HepG2 (cell line): ENCODE measurements at regions not wholly inside any gene's neighbourhood (a gene's known extent, or its start where the extent isn't known, plus 50 kb on each side); places are given as distances from the start of the nearest gene placed in this dataset.

Source experiments
- ATAC-seq: fragments of 200-7000 bp; cut with Tn5 transposase; 3 replicates; pipeline ENCODE4 v1.9.1; 2020; ENCODE audit warnings: mild to moderate bottlenecking, moderate library complexity
- BruUV-seq: library from RNA; stranded (reverse); fragments of 400-500 nt; replicated peaks from 2 replicates; lab custom pipeline; 2021; lab: Mats Ljungman, UMichigan
- CTCF ChIA-PET: fragments of 300-600 bp; formaldehyde crosslinking; extraction: SDS; loops from one replicate; lab custom pipeline; 2021; ENCODE audit warnings: low total read pairs, inconsistent platforms, low intra/inter-chr PET ratio; lab: Yijun Ruan, JAX
- POLR2A ChIA-PET: fragments of 350-600 bp; sonication (Branson Sonifier 250); formaldehyde crosslinking; loops from one replicate; lab custom pipeline; 2020; ENCODE audit warnings: antibody characterized with exemption, inconsistent platforms; lab: Yijun Ruan, JAX
- DNase-seq: peaks from one replicate; pipeline ENCODE4 v3.0.0-alpha.2; 2015; ENCODE audit warnings: low spot score
- FAIRE-seq: peaks from 3 replicates; lab custom pipeline; 2011; peaks lifted over from hg19 to GRCh38; lab: Jason Lieb, UNC
- H2AFZ ChIP-seq: one replicate; pipeline ENCODE4 v1.6.1; 2011; ENCODE audit warnings: low read length, inconsistent platforms
- H3K27ac ChIP-seq: fragments of 300-600 bp; 3 replicates; pipeline ENCODE4 v1.8.0; 2011; ENCODE audit warnings: mixed run types, mild to moderate bottlenecking, mixed read lengths, low read length, inconsistent platforms; ENCODE audit not compliant: insufficient read depth; ENCODE audit errors: extremely low read length
- H3K27me3 ChIP-seq, 2 experiments: fragments of 200-600 bp in 1 of 2; 2 replicates in 1 of 2; 3 replicates in 1 of 2; pipeline versions ENCODE4 v1.6.0 to v1.8.0; 2011; ENCODE audit warnings: low read length in 2 of 2, mild to moderate bottlenecking in 2 of 2, moderate library complexity in 2 of 2, inconsistent platforms in 1 of 2; ENCODE audit not compliant: insufficient read depth in 2 of 2, control insufficient read depth in 1 of 2
- H3K36me3 ChIP-seq, 2 experiments: fragments of 200-600 bp in 1 of 2; replicated peaks in 1 of 2; 2 replicates in 1 of 2; 3 replicates in 1 of 2; pipeline versions ENCODE4 v1.5.1 to v1.8.0; 2011; ENCODE audit warnings: low read length in 2 of 2, inconsistent platforms in 1 of 2; ENCODE audit not compliant: insufficient read depth in 2 of 2, control insufficient read depth in 1 of 2
- H3K4me1 ChIP-seq: 2 replicates; pipeline ENCODE4 v1.5.1; 2012; ENCODE audit warnings: low read length, inconsistent platforms; ENCODE audit not compliant: insufficient read depth
- H3K4me2 ChIP-seq: 2 replicates; pipeline ENCODE4 v1.6.0; 2011; ENCODE audit warnings: low read depth, low read length, inconsistent platforms
- H3K4me3 ChIP-seq, 3 experiments: fragments of 200-600 bp in 1 of 3; sonication (generic), shearing (Covaris generic) in 1 of 3; replicated peaks in 1 of 3; 2 replicates each; pipeline ENCODE4 v1.5.1; 2011 to 2016; ENCODE audit warnings: low read length in 3 of 3, inconsistent platforms in 2 of 3, low read depth in 2 of 3, mild to moderate bottlenecking in 2 of 3, control low read depth in 1 of 3, mixed read lengths in 1 of 3; ENCODE audit not compliant: insufficient read depth in 1 of 3
- H3K79me2 ChIP-seq: one replicate; pipeline ENCODE4 v1.6.1; 2011; ENCODE audit warnings: low read length, inconsistent platforms; ENCODE audit not compliant: insufficient read depth
- H3K9ac ChIP-seq: 2 replicates; pipeline ENCODE4 v1.6.0; 2011; ENCODE audit warnings: mild to moderate bottlenecking, low read depth, low read length, inconsistent platforms; ENCODE audit not compliant: insufficient read depth
- H3K9me3 ChIP-seq: 2 replicates; pipeline ENCODE4 v1.5.1; 2012; ENCODE audit warnings: mild to moderate bottlenecking, low read length
- H4K20me1 ChIP-seq: 2 replicates; pipeline ENCODE4 v1.6.0; 2011; ENCODE audit warnings: inconsistent platforms, mild to moderate bottlenecking, low read length, moderate library complexity; ENCODE audit not compliant: insufficient read depth
- JUN ChIP-seq: sonication (generic); formaldehyde crosslinking; IDR thresholded peaks from 2 replicates; pipeline ENCODE4 v1.4.0; 2020; ENCODE audit warnings: mild to moderate bottlenecking, missing genetic modification reagents
- MAFF ChIP-seq: IDR thresholded peaks from 2 replicates; pipeline ENCODE4 v1.6.1; 2011; ENCODE audit warnings: low read depth, low read length, improper control_type of control experiment
- MAFK ChIP-seq, 2 experiments: IDR thresholded peaks in 1 of 2; conservative IDR thresholded peaks in 1 of 2; 2 replicates each; pipeline ENCODE4 v1.6.1; 2011; ENCODE audit warnings: improper control_type of control experiment in 2 of 2, low read length in 2 of 2
- NFE2 ChIP-seq: sonication (generic); formaldehyde crosslinking; IDR thresholded peaks from 2 replicates; pipeline ENCODE4 v1.4.0; 2020; ENCODE audit warnings: missing genetic modification reagents
- NR2F1 ChIP-seq, 2 experiments: fragments of 450-650 bp in 1 of 2; formaldehyde crosslinking in 1 of 2; IDR thresholded peaks; 2 replicates each; pipeline versions ENCODE4 v1.5.0 to v1.6.1; 2016 to 2020; ENCODE audit warnings: mild to moderate bottlenecking in 1 of 2, missing compliant biosample characterization in 1 of 2, missing genetic modification reagents in 1 of 2, moderate library complexity in 1 of 2
- PTBP1 ChIP-seq: fragments of 200-400 bp; formaldehyde crosslinking; IDR thresholded peaks from 2 replicates; pipeline ENCODE4 v1.6.1; 2018; ENCODE audit warnings: low read length, low read depth; ENCODE audit not compliant: poor library complexity, severe bottlenecking
- TRIM24 ChIP-seq: sonication (generic); formaldehyde crosslinking; IDR thresholded peaks from 2 replicates; pipeline ENCODE4 v1.8.0; 2022; ENCODE audit warnings: mild to moderate bottlenecking, missing genetic modification reagents
- ZFP37 ChIP-seq: sonication (generic); formaldehyde crosslinking; IDR thresholded peaks from 2 replicates; pipeline ENCODE4 v1.4.0; 2020; ENCODE audit warnings: missing genetic modification reagents, borderline replicate concordance
- ZNF563 ChIP-seq: sonication (generic); formaldehyde crosslinking; IDR thresholded peaks from 2 replicates; pipeline ENCODE4 v1.8.0; 2022; ENCODE audit warnings: mild to moderate bottlenecking, moderate library complexity, missing genetic modification reagents
- WGBS: methylation state at CpG from one replicate; pipeline ENCODE4 v1.1.6; 2017; ENCODE audit warnings: low lambda C conversion rate; 5-methylcytosine and 5-hydroxymethylcytosine counted together
- in situ Hi-C: cut with HindIII; loops from 2 replicates; pipeline ENCODE4 v1.10.0; 2017; ENCODE audit warnings: low pct_unique_long_range_greater_than_20kb; ENCODE audit not compliant: extremely low pct_ligation_motif_present
- intact Hi-C: fragments of 100-400 bp; cut with micrococcal nuclease; formaldehyde crosslinking; loops from one replicate; pipeline ENCODE4 v1.10.0; 2022; ENCODE audit not compliant: unreplicated experiment
- TF ChIP-seq, protein P1 (sequence below): sonication (generic); formaldehyde crosslinking; IDR thresholded peaks from 2 replicates; pipeline ENCODE4 v1.4.0; 2020; ENCODE audit warnings: missing genetic modification reagents, low read depth, mild to moderate bottlenecking, borderline replicate concordance

DNA sequence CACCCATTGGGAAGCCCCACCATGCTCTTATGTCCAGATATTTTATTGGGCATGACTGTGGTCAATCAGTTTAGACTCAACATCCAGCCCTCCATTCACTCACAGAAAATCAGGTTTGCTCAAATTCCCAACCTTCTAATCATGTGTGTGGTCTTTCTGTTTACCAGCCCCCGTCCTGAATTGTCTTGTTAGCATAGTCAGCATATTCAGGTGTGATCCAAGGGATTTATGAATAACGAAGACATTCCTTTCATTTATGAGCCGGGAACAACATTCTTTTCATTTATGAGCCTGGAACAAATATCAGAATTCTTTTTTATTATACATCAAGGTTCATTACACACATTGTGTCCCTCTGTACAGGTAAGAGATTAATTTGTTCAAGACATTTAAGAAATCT, 376.3 kb upstream of the POM121L12 start:
- no peak for FAIRE-seq
- TF ChIP-seq MAFK (conservative IDR thresholded peaks at IDR 0.05 in 1 of 2, IDR thresholded peaks at IDR 0.05 in 1 of 2; ENCODE audit: low read length in 2 of 2) (peak; percentile 44 to 70; a peak in 3 of 4 replicates), ZFP37 (CRISPR knock-in tag) (no peak), JUN (CRISPR knock-in tag) (no peak), NR2F1 (CRISPR knock-in tag; IDR thresholded peaks at IDR 0.05) (no peak), NFE2 (CRISPR knock-in tag) (no peak), PTBP1 (no peak), ZNF563 (no peak), MAFF (peak; percentile 53), TRIM24 (CRISPR knock-in tag) (no peak)
- TF ChIP-seq, protein P1, sequence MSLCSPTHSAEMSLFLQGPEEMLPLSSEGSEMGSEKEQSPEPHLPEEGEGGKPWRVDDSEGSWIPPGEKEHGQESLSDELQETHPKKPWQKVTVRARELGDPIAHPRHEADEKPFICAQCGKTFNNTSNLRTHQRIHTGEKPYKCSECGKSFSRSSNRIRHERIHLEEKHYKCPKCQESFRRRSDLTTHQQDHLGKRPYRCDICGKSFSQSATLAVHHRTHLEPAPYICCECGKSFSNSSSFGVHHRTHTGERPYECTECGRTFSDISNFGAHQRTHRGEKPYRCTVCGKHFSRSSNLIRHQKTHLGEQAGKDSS = no peak
- no TSS peak for BruUV-seq
- intact Hi-C loops = no loop called here
- Histone ChIP-seq H3K36me3 (no peaks in the 10 kb centered on the region), H3K27ac (no peak overlapping the region), H3K4me3 (no peak overlapping the region), H3K79me2 (no peaks in the 10 kb centered on the region), H2AFZ (no peak overlapping the region), H3K27me3 (no peaks in the 10 kb centered on the region), H3K4me2 (no peak overlapping the region), H3K9me3 (peaks cover 49% of the 10 kb centered on the region), H3K9ac (no peak overlapping the region), H4K20me1 (no peaks in the 10 kb centered on the region), H3K4me1 (no peaks in the 10 kb centered on the region)
- DNase-seq = no peak
- POLR2A ChIA-PET = no interaction called here
- WGBS = 0% methylated on average over 3 of the region's 3 CpGs
- in situ Hi-C loops = no loop called here
- no peak for ATAC-seq
- CTCF ChIA-PET = no interaction called here
